OCI-LY3 (cell line): ENCODE measurements at regions not wholly inside any gene's neighbourhood (a gene's known extent, or its start where the extent isn't known, plus 50 kb on each side); places are given as distances from the start of the nearest gene placed in this dataset.

Experiments used
- H2AFZ ChIP-seq: fragments of 200-600, 300-600 bp; shearing (Covaris generic); 2 replicates; pipeline ENCODE4 v1.6.0; 2014; ENCODE audit warnings: antibody characterized with exemption, low read depth, low read length
- H3K27ac ChIP-seq: fragments of 200-600, 300-600 bp; sonication (generic); 2 replicates; pipeline ENCODE4 v1.5.1; 2014; ENCODE audit warnings: mild to moderate bottlenecking, low read length, moderate library complexity, mixed read lengths
- H3K27me3 ChIP-seq: fragments of 200-600, 300-600 bp; sonication (generic); 2 replicates; pipeline ENCODE4 v1.6.1; 2014; ENCODE audit warnings: low read depth, low read length, mixed read lengths
- H3K36me3 ChIP-seq: fragments of 200-600, 300-600 bp; sonication (generic); replicated peaks from 2 replicates; pipeline ENCODE3; 2014; ENCODE audit warnings: low read depth, low read length, mixed read lengths
- H3K4me1 ChIP-seq: fragments of 300-600, 200-600 bp; sonication (generic); 2 replicates; pipeline ENCODE4 v1.6.1; 2014; ENCODE audit warnings: low read length, mixed read lengths
- H3K4me2 ChIP-seq: fragments of 200-600, 300-600 bp; sonication (generic); 2 replicates; pipeline ENCODE4 v1.6.1; 2014; ENCODE audit warnings: low read length, mixed read lengths
- H3K4me3 ChIP-seq: fragments of 300-600, 200-600 bp; sonication (generic); 2 replicates; pipeline ENCODE4 v1.5.1; 2014; ENCODE audit warnings: antibody characterized with exemption, mild to moderate bottlenecking, low read length, moderate library complexity
- H3K79me2 ChIP-seq: fragments of 300-600, 200-600 bp; shearing (Covaris generic); 2 replicates; pipeline ENCODE4 v1.6.1; 2014; ENCODE audit warnings: mild to moderate bottlenecking, low read length, mixed read lengths
- H3K9ac ChIP-seq: fragments of 300-600, 200-600 bp; shearing (Covaris generic); 2 replicates; pipeline ENCODE4 v1.6.0; 2014; ENCODE audit warnings: mild to moderate bottlenecking, low read length, moderate library complexity
- H3K9me3 ChIP-seq: fragments of 200-600, 300-600 bp; shearing (Covaris generic); 2 replicates; pipeline ENCODE4 v1.6.1; 2014; ENCODE audit warnings: low read length, mixed read lengths; ENCODE audit not compliant: insufficient read depth
- H4K20me1 ChIP-seq: fragments of 200-600, 300-600 bp; sonication (generic); 2 replicates; pipeline ENCODE4 v1.6.1; 2016; ENCODE audit warnings: low read length, mixed read lengths; ENCODE audit not compliant: insufficient read depth
- CTCF ChIP-seq: fragments of 200-600, 300-600 bp; sonication (generic); IDR thresholded peaks from 2 replicates; pipeline ENCODE4 v1.5.1; 2014; ENCODE audit warnings: antibody characterized with exemption, low read length, low read depth
- EZH2phosphoT487 ChIP-seq: fragments of 200-600 bp; shearing (Covaris generic); IDR thresholded peaks from 2 replicates; pipeline ENCODE4 v1.6.1; 2018; ENCODE audit warnings: antibody characterized with exemption, mixed run types, low read depth

GRCh38 chr14:99037777-99038430, 234.1 kb downstream of the BCL11B start:
- H3K4me1 ChIP-seq = no peaks in the 10 kb centered on the region
- H3K27ac ChIP-seq = no peak overlapping the region
- H2AFZ ChIP-seq = no peak overlapping the region
- no peaks in the 10 kb centered on the region for H3K79me2 ChIP-seq
- H3K9ac ChIP-seq = no peak overlapping the region
- H3K4me2 ChIP-seq = no peak overlapping the region
- TF ChIP-seq CTCF (no peak), EZH2phosphoT487 (no peak)
- H3K27me3 ChIP-seq = no peaks in the 10 kb centered on the region
- H3K4me3 ChIP-seq = no peak overlapping the region
- H3K9me3 ChIP-seq = no peaks in the 10 kb centered on the region
- H3K36me3 ChIP-seq = no peaks in the 10 kb centered on the region
- H4K20me1 ChIP-seq = no peaks in the 10 kb centered on the region

GRCh38 chr14:99038431-99038820, 233.6 kb downstream of the BCL11B start:
- Histone ChIP-seq H3K36me3 (no peaks in the 10 kb centered on the region), H3K4me3 (no peak overlapping the region), H3K4me2 (no peak overlapping the region), H3K4me1 (no peaks in the 10 kb centered on the region), H3K27ac (no peak overlapping the region), H4K20me1 (no peaks in the 10 kb centered on the region), H3K27me3 (no peaks in the 10 kb centered on the region), H3K9ac (no peak overlapping the region), H2AFZ (no peak overlapping the region), H3K79me2 (no peaks in the 10 kb centered on the region), H3K9me3 (no peaks in the 10 kb centered on the region)
- TF ChIP-seq EZH2phosphoT487 = no peak

GRCh38 chr14:99039331-99040041, 232.5 kb downstream of the BCL11B start:
- Histone ChIP-seq H3K27me3 (no peaks in the 10 kb centered on the region), H3K27ac (no peak overlapping the region), H3K9me3 (no peaks in the 10 kb centered on the region), H3K4me2 (no peak overlapping the region), H3K4me3 (no peak overlapping the region), H3K79me2 (no peaks in the 10 kb centered on the region), H3K4me1 (no peaks in the 10 kb centered on the region), H3K9ac (no peak overlapping the region), H2AFZ (no peak overlapping the region), H4K20me1 (no peaks in the 10 kb centered on the region), H3K36me3 (no peaks in the 10 kb centered on the region)
- TF ChIP-seq EZH2phosphoT487 (no peak), CTCF (no peak)

GRCh38 chr14:99040052-99040451, 231.9 kb downstream of the BCL11B start:
- no peaks in the 10 kb centered on the region for H4K20me1 ChIP-seq
- H2AFZ ChIP-seq = no peak overlapping the region
- H3K4me3 ChIP-seq = no peak overlapping the region
- H3K4me2 ChIP-seq = no peak overlapping the region
- TF ChIP-seq EZH2phosphoT487 = no peak
- no peak for TF ChIP-seq CTCF
- H3K36me3 ChIP-seq = no peaks in the 10 kb centered on the region
- no peaks in the 10 kb centered on the region for H3K79me2 ChIP-seq
- H3K27ac ChIP-seq = no peak overlapping the region
- no peaks in the 10 kb centered on the region for H3K9me3 ChIP-seq
- no peaks in the 10 kb centered on the region for H3K4me1 ChIP-seq
- H3K27me3 ChIP-seq = no peaks in the 10 kb centered on the region
- H3K9ac ChIP-seq = no peak overlapping the region
